ENCODE measurements at regions not wholly inside any gene's neighbourhood (a gene's known extent, or its start where the extent isn't known, plus 50 kb on each side); places are given as distances from the start of the nearest gene placed in this dataset.
"Not testable (repeated sequence)": the region's sequence is repeated elsewhere in the genome, so short reads cannot be mapped to it uniquely, and the experiment has no call there.

DNA sequence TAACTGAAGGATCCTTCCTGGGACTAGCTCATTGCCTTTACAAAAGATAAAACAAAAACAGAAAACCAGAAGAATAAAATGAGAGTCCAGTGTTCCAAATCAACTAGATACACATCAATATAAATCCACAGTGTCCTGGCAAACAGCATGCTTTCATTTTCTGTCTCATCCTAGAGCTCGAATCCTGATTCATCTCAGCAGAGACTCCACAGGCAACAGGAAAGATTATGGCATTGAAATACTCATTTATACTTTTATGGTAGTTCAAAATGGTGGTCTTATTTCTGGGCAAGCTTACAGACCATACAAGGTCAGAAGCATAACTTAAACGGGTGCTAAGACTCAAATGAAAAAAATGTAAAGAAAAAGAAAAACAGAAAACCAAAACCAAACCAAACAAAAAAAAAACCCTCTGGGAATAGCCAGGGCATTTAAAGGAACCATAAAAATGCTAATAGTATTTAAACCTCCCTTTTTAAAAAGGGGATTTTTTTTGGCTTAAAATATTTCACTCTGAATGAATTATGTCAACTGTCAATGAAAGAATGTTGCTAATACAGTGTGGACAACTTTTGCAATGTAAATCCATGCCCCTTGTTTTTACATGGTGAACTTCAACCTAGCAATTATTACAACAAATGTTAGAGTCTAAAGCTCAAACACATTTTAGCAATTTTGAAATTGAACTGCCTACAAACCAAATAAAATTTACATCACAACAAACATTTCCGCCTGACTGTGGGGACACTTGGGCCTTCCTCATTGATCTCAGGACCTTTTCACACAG is 57.9 kb downstream of the GPR101 start:
- no peak for DNase-seq

GRCh38 chrX:136967966-136968365 is 65.8 kb downstream of the GPR101 start:
- no peak for DNase-seq

- no peak for DNase-seq
These were observed 69.8 kb downstream of the GPR101 start for GRCh38 chrX:136963973-136964372.

DNA sequence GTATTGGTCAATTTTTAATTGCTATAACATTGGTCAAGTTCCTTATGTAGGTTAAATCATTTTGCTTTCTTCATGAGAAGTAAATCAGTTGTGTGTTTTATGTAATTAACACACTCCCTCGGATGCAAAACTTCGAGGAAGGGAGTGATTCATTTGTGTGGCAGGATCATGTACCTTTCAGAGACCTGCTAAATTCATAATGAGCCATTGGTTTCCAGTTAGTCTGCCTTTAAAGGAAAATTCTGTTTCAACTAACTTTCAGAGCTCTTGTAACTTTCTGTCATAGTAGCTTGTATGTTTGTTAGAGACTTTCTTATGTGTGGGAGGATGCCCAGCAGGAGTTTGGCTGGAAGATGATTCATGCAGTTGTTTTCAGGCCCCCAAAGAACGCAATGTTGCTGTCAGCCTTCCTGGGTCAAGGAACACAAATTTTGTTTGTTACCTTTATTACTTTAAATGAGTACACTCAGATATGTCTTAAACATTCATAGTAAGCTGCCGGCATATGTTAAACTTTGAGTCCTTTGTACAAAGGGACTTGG is 72.1 kb downstream of the GPR101 start:
- no peak for DNase-seq

- peak; percentile 51 for DNase-seq
These were observed 74.4 kb upstream of the RBMX start for GRCh38 chrX:136954930-136955329.

DNA sequence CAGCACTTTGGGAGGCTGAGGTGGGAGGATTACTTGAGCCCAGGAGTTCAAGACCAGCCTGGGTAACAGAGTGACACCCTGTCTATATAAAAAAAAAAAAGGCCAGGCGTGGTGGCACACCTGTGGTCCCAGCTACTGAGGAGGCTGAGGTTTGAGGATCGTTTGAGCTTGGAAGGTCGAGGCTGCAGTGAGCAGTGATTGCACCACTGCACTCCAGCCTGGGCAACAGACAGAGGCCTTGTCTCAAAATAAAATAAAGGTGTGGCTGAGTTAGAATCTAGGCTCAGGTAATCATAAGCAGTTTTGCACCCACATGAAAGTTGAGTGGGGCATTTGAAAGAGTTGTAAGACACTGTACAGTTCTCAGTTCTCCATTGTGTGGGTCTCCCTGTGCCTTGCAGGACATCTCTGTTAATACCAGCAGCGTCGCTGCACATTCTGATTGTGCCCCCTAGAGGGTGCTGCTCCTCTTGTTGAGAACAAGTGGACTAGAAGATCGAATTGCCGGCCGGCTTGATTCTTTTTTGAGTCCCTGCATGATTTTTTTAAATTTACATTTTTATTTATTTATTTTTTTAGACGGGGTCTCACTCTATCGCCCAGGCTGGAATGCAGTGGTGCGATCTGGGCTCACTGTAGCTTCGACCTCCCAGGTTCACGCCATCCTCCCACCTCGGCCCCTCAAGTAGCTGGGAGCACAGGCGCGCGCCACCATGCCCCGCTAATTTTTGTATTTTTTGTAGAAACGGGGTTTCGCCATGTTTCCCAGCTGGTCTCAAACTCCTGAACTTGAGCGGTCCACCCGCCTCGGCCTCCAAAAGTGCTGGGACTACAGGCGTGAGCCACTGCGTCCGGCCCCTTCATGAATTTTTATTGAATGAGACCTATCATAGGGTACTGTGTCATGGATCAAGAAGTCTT is 73.6 kb upstream of the RBMX start:
- DNase-seq = peak; percentile 76

DNA sequence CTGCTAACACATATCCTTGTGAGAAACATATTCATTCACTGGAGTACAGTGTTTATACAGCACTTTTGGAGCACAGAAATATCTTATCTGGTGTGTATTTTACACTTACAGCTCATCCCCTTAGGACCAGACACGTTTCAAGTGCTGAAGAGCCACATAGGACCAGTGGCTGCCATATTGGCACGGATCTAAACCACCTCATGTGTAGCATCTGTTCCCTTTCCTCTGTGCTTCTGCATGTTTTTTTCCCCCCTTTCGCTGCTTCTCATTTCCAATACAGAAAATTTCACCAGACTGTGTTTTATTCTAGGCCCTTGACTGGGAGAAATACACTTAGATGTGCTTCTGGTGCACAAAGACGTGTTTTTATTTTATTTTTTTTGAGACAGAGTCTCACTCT is 69.7 kb upstream of the RBMX start:
- no peak for DNase-seq

DNA sequence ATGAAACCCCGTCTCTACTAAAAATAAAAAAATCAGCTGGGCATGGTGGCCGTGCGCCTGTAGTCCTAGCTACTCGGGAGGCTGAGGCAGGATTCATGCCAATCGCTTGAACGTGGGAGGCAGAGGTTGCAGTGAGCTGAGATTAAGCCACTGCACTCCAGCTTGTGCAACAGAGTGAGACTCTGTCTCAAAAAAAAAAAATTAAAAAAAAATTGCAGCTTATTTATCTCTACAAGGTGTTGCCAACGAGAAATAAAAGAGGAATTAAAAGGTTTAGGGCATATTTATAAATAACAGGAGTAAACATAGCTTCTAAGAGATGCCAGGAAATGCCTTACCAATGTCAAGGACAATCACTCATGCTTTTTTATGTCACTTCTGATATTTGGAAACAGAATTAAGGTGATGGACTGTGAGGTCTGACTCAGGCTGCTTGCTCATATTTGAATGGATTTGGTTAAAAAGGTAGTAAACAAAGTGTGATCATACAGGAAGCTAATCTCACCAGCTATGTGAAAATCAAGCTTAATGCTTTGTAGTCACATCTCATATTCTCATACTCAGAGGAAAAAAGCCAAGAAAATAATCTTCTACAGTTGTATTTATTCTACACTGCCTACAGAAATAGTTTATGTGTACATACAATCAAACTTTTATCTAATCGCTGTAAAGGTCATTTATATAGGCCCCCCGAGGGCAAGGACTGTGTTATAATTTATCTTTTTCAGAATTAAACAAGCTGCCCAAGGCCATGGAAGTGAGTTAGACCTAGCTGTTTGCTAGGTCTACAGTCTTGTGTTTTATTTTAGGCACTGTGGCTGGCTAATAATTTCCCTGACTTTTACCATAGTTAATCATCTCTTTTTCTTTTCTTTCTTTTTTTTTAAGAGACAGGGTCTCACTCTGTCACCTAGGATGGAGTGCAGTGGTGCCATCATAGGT is 61.1 kb upstream of the RBMX start:
- no peak for DNase-seq

DNA sequence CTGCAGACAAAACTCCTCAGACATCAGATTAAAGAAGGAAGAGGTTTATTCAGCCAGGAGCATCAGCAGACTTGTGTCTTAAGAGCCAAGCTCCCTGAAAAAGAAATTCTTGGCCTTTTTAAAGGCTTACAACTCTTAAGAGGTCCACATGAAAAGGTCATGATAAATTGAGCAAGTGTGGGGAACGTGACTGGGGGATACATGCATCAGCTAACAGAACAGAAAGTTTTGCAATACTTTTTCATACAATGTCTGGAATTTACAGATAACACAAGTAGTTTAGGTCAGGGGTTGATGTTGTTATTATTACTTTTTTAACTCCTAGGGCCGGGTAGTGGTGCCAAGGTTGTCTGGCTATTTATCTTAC is 55.6 kb upstream of the RBMX start:
- no peak for DNase-seq

GRCh38 chrX:136935533-136936182 is 55.1 kb upstream of the RBMX start:
- DNase-seq = not testable (repeated sequence)

DNA sequence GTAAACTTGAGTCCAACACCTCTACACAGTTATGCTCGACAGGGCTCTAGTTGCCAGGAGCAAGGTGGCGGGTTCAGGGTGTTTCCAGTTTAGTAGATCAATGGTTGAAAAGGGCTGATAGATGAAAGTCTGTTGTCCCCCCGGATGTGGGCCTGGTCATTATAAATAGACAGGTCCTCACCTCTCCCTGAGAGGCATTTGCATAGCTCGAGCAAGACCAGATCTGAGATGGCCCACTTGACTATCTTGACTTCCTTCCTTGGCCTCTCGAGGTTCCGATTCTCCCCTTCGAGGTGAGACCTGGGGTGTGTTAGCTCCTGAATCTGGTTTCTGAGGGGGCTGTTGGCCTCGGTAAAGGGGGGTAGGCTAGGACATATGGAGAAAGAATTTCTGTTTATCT is 54.1 kb upstream of the RBMX start:
- DNase-seq = not testable (repeated sequence)

GRCh38 chrX:136933611-136934145 is 53.2 kb upstream of the RBMX start:
- DNase-seq = no peak

DNA sequence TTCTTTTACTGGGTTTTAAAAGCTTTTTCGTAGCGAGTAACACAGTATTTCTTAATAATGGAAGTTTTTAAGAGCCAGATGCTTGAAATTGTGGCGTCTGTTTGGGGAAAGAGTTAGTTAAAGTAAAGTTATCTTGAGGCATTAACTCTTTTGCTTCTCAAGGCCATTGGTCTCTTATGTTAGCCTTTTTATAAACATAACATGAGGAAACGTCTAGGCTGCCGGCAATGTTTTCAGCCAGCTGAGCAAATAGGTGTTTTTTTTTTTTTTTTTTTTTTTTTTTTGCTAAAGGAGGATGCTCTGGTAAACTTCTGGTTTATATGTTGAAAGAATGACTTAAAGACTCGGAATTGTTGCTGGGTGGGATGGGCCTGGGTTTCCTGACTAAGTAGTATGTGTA is 51.1 kb upstream of the RBMX start:
- no peak for DNase-seq
